ENCODE measurements at regions not wholly inside any gene's neighbourhood (a gene's known extent, or its start where the extent isn't known, plus 50 kb on each side); places are given as distances from the start of the nearest gene placed in this dataset.
"Not testable (repeated sequence)": the region's sequence is repeated elsewhere in the genome, so short reads cannot be mapped to it uniquely, and the experiment has no call there.

DNA sequence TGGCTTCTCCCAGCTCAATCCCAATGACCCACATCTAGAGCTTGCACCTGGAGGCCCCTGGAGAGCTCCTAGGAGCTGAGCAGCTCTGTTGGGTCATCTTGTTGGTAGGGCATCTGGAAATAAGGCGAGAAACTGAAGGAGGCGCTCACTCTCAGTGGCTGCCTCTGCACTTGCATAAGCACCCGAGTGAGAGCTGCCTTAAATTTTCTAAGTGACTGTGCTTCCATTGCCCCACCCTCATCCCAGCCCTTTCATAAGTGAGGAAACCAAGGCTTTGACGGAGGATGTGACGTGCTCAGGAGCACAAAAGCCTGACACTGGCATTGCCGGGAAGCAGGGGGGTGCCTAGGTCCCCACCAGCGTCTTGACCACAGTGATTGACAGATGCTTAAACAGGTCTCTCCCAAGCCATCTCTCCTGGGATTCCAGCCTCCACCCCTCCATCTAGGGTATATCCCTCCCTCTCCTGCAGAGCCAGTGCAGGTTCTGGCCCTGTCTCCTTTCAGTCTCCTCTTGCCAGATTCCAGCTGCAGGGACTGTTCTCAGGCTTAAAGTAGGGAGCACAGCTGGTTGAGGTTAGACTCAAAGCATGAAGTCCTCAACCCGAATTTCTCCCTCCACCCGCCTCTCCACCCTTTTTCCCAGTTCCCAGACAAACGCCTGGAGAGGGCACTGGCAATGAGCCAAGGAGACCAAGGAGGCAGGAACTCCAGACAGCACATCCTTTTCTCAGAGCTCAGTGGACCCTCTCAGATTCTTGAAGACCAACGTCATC lies 113.7 kb downstream of the IRX5 start:
- no peak for DNase-seq

DNA sequence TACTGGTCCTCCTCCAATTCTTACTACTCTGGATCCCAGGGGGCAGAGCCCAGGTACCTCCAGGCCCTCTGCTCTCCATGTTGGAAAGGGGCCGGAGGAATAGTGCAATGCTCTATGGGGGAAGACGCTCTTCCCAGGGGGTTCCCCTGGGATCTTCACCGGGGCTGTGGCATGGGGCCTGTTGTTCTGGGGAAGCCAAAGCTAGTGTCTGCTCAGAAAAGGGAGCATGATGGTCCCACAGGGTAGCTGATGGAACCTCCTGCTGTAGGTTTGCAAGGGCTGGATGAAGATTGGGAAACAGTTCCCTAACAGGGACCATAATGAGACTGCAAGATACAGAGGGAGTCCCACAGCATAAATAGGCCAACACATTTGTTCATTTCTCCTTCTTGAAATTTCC lies 114.7 kb downstream of the IRX5 start:
- no peak for DNase-seq

DNA sequence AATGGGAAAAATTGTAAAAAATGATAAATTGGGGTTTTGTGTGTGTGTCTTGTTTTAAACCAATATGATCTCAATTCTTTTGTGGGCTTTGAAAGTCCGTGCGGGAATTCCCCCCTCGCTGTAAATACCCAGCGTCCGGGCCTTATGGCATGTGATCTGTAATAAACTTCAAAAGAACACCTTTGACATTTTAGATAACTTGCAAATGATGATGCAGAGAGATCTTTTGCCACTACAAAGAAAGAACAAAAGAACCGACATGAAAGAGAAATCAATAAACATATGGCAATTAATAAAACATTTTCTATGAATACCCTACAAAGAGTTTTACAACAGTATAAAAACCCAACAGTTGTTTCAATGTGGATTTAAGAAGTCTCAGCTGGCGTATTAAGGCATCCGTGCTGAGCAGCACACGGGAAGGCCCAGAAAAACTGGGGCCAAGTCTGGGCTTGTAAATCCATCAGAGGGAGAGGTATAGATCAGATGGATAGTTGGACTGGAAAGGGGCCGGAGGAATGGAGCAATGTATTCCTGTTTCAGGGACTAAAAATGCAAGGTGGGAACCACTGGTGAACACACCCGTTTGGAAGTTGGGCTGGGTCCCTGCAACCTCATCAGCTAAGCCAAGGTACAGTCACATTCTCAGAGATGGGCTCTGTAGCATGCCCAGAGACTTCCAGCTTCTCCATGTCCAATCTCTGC lies 115.2 kb downstream of the IRX5 start:
- no peak for DNase-seq

DNA sequence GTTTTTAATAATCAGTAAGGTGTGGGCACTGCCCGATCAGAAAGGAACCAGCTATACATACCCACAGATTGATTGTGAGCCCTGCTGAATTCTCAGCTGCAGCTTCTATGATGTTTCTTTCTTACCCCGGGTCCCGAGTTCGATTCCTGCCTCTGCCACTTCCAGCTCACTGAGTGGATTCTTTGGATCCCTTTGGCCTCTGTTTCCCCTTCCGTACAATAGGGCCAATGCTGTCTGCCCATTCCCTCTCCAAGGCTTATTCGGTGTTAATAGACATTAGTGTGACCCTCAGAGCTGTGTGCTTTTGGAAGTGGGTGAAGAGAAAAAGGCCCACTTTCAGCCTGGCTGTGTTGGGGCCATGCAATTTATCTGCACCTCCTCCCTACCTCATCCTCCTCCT lies 115.8 kb downstream of the IRX5 start:
- DNase-seq = no peak

DNA sequence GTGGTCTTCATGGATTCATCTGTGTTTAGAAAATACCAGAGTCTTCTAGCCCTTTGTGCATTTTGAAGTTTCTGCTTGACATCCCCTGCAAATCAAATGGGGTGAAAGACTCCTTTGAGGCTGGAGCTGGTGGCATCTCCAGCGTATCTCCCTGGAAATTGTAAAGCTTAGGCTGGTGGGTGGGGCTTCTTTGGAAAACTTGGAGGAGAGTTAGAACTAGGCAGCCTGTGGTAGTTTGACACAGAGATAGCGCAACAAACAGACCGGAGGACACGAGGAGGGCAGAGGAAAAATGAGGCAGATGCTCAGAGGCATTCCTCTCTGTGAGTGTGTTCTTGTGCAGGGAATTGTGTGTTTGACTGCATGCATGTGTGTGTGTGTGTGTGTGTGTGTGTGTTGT lies 116.3 kb downstream of the IRX5 start:
- DNase-seq = no peak

DNA sequence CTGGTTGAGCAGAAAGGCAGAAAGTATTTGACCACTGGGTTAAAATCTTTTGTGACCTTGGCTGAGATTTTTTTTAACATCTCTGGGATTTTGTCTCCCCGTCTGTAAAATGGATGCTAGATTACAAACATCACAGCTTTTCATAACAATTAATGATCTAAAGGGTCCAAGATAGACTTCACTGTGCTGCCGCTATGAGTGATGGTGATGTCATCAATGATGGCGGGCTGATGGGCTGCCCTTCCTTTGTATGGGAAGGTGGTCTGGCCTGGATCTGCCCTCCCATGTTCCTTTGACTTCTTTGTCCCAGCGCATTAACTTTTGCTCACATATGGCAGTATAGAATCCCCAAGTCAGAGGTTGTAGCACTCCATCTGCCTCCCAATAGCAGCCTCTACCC lies 116.7 kb downstream of the IRX5 start:
- no peak for DNase-seq

DNA sequence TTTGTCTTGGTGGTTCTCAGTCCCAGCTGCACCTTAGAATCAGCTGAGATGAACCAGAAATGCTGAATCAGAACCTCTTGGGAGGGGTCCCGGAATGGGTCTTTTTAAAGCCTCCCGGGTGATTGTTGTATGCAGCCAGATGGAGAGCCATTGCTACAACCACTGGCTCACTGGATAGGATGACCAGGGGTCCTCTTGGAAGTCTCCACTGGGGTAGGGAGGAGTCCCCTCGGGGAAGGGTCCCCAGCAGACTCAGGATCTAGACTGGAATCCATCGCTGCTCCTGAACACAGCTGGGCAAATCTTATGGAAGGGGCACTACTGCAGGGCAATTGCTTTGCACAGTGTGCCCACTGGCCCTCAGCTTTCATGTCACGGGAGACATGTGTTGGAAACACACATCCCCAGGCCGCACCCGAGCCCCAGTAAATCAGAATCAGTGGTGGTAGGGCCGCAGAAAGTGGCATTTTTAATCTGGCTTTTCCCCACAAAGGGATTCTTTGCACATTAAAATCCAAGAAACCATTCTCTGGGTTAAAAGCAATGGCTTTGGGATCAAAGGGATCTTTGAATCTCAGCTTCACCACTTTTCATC lies 117.3 kb downstream of the IRX5 start:
- no peak for DNase-seq

DNA sequence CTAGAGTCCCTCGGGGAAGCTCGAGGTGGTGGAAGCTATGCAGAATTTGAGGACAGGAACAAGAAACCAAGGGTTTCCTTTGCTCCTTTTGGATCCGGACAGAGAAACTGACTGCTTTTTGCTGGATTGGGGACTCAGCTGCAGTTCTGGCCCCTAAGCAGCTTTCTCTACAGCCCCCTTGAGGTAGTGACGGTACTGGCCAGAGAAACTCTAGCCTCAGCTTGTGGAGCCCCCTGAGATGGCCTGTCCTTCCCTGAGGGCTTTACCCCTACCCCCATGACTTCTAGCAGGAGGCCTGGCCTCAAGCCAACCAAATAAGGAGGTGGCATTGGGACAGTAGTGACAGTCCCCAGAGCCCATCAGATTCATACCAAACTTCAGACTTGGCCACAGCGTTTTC lies 118.1 kb downstream of the IRX5 start:
- no peak for DNase-seq

DNA sequence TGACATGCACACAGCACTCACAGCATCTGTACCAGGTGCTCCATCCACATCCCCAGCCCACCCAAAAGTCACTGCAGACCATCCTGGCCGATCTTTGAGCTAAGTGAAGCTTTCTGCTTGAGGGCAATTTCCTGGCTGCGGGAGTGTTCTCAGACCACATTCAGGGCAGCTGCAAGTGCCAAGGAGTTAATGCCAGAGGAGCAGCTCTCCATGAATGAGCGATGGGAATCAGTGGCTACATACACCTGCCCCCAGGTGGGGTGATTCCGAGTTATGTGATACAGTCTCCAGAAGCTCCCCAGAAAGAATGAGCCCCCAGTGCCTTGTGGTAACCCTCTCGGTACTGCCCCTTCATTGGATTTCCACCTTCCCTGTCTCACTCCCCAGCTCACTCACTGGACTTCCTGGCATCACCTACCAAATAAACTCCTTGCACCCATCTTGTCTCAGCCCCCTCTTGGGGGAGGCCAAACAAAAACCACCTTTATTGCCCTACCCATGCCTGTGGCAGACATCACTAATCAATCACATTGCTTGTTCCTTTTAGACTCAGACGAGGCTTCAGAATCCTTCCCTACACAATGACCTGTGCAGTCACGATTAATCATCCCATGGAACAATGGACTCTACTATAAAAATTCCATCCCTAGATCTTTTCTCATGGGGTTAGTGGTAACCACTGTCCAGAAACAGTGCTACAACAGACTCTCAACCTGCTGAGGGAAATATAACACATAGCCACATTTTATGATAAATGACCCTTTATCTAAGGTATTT lies 121.1 kb downstream of the IRX5 start:
- no peak for DNase-seq

DNA sequence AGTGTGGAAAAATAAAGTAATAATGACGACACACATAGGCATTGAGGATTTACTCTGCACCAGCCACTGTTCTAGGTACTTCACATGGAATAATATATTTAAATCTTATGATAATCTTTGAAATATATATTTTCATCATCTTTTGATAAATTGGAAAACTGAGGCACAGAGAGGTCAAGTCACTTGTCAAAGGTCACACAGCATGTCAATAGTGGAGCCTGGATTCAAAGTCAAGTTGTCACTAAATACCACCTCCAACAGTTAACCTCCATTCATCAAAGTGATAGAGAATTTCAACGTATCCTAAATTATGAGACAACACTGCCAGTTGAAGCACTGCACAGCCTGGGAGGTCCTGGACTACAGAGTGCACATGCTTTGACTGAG lies 121.7 kb downstream of the IRX5 start:
- no peak for DNase-seq

DNA sequence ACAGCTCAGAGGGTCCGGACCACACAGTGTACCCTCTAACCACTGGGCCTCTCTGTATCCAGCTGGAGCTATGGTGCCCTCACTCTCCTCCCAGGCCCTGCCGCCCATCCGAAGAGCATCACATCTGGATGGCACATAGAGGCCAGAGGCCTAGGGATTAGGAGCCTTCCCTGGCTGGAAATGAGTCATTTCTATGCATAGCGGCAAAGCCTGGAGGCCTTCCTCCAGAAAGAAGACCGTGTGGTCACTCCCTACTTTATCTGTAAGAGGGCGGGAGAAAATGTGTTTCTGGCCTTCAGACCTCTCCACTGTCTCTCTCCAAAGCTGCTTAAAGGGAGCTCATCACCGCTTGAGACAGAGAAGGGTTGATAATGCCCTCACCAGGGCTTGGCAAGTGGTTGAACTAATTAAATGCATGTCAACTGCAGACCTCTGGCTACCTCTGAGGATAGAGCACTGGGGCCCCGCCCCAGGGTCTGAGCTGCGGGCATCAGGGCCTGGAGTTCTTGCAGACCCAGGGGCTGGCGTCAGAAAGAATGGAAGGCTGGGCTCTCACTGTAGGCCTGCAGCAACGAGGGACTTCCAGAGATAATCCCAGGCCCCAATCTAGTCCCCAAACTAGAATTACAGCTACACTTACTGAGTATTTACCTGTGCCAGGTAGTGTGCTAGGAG lies 122.2 kb downstream of the IRX5 start:
- DNase-seq = no peak

DNA sequence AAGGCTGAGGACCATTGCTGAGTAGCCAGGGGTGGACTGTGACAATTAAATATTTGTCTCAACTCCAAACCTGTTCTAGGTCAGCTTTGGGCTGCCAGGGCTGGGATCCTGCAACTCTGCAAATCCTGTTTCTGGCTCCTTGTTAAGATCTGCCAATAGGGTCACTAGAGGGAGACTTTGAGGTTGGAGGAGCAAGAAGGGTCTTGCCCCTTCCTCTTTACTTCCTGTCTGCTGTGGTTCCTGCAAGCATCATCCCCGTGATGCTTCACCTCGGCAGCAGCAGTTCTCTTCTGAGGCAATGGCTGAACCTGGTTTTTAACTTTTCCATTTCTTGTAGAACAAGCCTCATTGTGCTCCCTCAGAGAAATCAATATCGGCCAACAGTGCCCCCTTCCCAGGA lies 124.6 kb downstream of the IRX5 start:
- no peak for DNase-seq

DNA sequence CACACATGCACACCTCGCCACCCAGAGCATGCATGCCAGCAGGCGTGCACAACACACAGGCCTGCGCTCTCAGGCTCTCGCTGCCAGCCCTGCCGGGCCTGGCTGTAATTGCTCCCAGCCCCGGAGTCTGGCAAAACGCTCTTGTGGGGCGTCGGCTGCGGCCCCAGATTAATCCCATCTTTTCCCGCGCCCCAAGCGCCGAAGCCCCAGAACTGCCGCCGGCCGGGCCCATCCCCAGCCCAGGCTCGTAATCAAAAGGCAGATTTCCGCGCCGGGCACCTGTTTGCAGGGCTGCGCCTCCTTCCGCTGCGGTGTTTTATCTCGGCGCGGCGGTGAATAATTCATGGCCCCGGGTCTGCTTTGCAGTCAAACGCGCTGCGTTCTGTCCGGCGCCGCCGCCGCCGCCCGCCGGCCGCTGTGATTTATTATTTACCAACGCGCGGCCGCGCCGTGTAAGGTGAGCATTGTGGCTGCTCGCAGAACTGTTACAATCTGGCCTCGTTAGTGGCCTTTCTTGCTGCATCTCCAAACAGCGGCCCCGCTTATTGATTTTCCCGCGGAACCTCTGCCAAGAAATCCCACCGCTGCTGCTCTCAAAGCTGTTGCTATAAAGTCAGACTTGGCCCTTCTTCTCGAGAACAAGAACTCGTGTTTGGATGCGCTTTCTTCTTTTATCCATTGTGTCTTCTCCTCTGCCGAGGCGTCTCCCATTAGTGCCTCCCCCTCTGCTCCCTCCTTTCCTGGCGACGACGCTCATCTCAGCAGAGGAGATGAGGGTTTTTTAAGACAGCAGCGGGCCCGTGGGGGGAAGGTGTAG lies 126.1 kb downstream of the IRX5 start:
- DNase-seq = no peak

DNA sequence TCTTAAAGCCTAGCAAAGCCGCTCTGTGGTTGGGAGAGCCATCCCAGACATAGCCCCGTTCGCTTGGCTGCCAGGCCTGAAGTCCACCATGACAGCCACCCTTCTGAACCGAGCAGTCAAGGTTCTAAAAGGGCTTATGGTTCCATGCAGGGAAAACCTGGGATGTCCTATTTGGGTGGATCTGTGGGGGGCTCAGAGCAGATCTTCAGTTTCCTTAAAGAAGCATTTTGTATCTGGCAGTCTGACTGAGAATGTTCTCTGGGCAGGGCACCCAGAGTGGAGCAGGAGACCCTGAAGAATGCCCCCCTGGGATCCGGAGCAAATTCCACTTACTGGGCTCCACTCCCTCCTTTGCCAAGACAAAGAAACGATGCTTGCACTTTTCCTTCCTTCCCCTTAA lies 127.2 kb downstream of the IRX5 start:
- no peak for DNase-seq

DNA sequence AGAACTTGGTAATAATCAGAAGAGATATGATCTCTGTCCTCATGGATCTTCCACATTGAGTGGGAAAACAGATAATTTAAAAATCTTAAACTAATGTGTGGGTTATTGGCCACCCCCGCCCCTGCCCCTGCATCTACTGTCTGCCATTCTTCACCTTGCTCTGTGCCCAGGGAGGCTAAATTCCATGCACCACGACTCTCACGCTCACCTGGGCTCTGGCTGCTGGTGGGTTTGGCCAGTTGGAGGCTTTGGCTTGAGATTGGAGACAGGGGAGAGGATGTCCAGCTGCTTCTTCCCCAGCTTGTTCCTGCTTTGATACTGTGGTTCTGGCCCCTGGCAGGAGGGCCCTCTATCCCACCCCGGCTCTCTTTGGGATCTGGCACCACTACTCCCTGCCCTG lies 127.9 kb downstream of the IRX5 start:
- DNase-seq = no peak

DNA sequence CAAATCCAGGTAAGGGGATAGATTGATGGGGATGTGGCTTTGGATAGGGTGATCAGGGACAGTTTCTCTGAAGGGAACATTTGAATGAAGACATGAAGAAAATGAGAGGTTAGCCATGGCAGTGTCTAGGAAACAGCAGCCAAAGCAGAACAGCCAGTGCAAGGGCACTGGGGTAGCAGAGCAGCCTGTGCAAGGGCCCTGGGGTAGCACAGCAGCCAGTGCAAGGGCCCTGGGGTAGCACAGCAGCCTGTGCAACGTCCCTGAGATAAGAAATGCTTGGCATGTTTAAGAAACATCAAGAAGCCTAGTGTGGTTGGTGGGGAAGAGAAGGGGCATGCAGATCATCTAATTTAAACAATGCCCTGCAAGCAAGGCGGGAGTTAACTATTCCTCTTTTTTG lies 128.5 kb downstream of the IRX5 start:
- DNase-seq = no peak

DNA sequence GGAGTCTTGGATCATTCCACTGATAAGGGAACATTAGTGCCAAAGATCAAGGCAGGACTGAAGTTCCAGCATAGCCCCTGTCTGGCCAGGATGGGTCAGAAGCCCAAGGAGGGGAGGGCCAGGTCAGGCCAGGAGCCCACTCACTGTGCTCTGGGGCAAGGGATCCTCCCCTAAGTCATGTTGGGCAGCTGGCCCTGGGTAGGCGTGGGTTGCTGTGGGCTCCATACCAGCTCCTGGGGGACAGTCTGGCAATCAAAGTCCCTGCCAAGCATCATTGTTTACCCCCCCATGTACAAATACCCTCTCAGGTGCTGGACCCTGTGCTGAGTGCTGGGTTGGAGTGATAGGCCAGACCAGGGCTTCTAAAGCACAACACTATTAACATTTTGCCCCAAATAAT lies 130.5 kb downstream of the IRX5 start:
- no peak for DNase-seq

DNA sequence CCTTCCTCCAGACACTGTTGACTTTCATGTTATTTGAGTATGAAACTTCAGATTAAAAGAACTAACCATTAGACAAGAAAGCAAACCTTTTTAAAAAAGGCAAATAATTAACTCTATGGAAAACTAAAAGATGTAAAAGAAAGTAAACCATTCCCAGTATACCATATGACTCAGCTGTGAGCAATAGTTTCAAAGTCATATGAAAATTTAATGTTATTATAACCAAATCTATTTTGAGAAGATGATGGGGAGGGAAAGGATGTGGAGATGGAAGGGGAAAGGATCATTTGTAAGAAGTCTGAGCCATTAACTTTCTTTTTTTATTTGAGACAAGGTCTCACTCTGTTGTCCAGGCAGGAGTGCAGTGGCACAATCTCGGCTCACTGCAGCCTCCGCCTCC lies 131.8 kb downstream of the IRX5 start:
- DNase-seq = no peak

DNA sequence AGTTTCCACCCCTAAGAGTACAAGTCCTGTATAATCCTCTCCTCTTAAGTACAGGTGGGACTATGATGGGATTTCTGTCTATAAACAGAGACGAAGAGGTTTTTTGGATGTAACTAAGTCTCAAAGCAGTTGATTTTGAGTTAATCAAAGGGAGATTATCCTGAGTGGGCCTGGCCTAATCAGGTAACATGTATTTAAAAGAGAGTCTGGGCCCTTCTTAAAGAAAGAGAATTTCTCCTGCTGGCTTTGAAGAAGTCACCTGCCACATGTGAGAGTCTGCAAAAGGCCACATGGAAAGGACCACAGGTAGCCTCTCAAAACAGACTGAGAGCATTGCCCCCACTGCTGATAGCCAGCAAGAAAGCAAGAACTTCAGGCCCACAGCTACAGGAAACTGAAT lies 142.3 kb downstream of the IRX5 start:
- no peak for DNase-seq

DNA sequence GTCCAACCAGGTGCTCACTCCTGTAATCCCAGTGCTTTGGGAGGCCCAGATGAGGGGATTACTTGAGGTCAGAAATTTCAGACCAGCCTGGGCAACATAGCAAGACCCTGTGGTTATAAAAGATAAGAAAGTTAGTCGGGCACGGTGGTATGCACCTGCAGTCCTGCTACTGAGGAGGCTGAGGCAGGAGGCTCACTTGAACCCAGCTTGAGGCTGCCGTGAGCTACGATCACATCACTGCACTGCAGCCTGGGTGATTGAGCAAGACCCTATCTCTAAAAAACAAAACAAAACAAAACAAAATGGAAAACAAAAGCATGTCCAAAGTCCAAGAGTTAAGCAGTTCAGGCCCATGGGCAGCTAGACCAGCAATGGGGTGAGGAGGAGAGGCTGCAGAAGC lies 143.2 kb downstream of the IRX5 start:
- DNase-seq = no peak

DNA sequence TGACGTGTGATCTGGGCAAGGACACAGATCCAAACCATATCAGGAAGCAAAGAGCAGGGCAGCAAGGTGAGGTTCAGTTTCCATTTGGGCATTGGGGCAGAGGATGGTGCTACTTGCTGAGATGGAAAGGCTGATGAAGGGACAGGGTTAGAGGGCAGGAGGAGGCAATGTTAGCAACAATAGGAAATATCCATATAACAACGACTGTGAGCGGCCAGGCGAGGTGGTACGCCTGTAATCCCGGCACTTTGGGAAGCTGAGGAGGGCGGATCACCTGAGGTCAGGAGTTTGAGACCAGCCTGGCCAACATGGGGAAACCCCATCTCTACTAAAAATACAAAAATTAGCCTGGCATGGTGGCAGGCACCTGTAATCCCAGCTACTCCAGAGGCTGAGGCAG lies 144.5 kb downstream of the IRX5 start:
- DNase-seq = not testable (repeated sequence)

DNA sequence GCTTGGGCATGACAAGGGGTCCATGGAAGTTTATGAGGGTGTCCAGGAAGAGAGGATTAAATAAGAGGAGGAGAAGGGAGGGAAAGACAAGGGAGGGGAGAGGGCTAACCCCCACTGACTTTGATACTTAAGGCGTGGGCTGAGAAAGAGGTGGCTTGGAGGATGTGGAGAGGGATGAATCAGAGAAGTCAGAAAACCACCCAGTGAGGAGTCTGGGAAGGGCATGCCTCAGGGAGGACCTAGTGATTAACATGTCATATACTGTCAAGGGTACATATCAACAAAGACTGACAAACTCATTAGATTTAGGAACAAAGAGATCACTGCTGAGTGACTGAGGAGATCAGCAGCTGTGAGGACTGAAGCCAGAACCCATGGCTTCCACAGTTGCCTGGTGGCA lies 145.4 kb downstream of the IRX5 start:
- no peak for DNase-seq
